GF-D8 (cell line): ENCODE measurements at regions not wholly inside any gene's neighbourhood (a gene's known extent, or its start where the extent isn't known, plus 50 kb on each side); places are given as distances from the start of the nearest gene placed in this dataset.

Experiments
- DNase-seq: peaks from one replicate; lab custom pipeline; 2025; lab: John Stamatoyannopoulos, UW

GRCh38 chr2:172204309-172204708 lies 101.6 kb upstream of the DLX2 start:
- DNase-seq = no peak

GRCh38 chr2:172204762-172205161 lies 102.1 kb upstream of the DLX2 start:
- no peak for DNase-seq

GRCh38 chr2:172205292-172205691 lies 102.6 kb upstream of the DLX2 start:
- DNase-seq = no peak

- no peak for DNase-seq
Measured at GRCh38 chr2:172207911-172208310, 105.2 kb upstream of the DLX2 start.

- DNase-seq = peak; percentile 52
Measured at GRCh38 chr2:172208791-172209325, 106.2 kb upstream of the DLX2 start.

GRCh38 chr2:172210599-172210998 lies 107.9 kb upstream of the DLX2 start:
- DNase-seq = no peak

- DNase-seq = no peak
Measured at GRCh38 chr2:172211512-172211911, 108.8 kb upstream of the DLX2 start.

GRCh38 chr2:172213116-172213860 lies 110.6 kb upstream of the DLX2 start:
- no peak for DNase-seq

GRCh38 chr2:172214252-172214651 lies 111.6 kb upstream of the DLX2 start:
- DNase-seq = no peak

GRCh38 chr2:172215172-172215935 lies 112.7 kb upstream of the DLX2 start:
- no peak for DNase-seq

- no peak for DNase-seq
Measured at GRCh38 chr2:172215936-172216335, 113.2 kb upstream of the DLX2 start.

- DNase-seq = no peak
Measured at GRCh38 chr2:172216477-172216876, 113.8 kb upstream of the DLX2 start.

GRCh38 chr2:172219201-172219600 lies 116.5 kb upstream of the DLX2 start:
- no peak for DNase-seq

- peak; percentile 35 for DNase-seq
Measured at GRCh38 chr2:172220121-172220520, 117.4 kb upstream of the DLX2 start.

GRCh38 chr2:172223601-172224054 lies 120.9 kb upstream of the DLX2 start:
- no peak for DNase-seq

- no peak for DNase-seq
Measured at GRCh38 chr2:172225786-172226185, 123.1 kb upstream of the DLX2 start.

GRCh38 chr2:172226244-172227061 lies 123.8 kb upstream of the DLX2 start:
- DNase-seq = no peak

- DNase-seq = no peak
Measured at GRCh38 chr2:172227719-172228118, 125.0 kb upstream of the DLX2 start.

GRCh38 chr2:172228177-172228808 lies 125.6 kb upstream of the DLX2 start:
- DNase-seq = no peak

- DNase-seq = no peak
Measured at GRCh38 chr2:172229125-172229524, 126.4 kb upstream of the DLX2 start.

GRCh38 chr2:172230332-172230888 lies 127.7 kb upstream of the DLX2 start:
- no peak for DNase-seq
